GM12878 (cell line): ENCODE measurements at regions not wholly inside any gene's neighbourhood (a gene's known extent, or its start where the extent isn't known, plus 50 kb on each side); places are given as distances from the start of the nearest gene placed in this dataset.

Experiments used
- EZH2 ChIP-seq: IDR thresholded peaks from 2 replicates; pipeline ENCODE4 v1.6.1; 2012; ENCODE audit warnings: low read depth, mild to moderate bottlenecking, control low read depth, inconsistent platforms, low read length, borderline replicate concordance; ENCODE audit not compliant: control insufficient read depth
- FOS ChIP-seq: IDR thresholded peaks from 3 replicates; pipeline ENCODE4 v1.6.1; 2011; ENCODE audit warnings: borderline replicate concordance; ENCODE audit not compliant: insufficient read length; ENCODE audit errors: extremely low read depth
- JUND ChIP-seq: IDR thresholded peaks from 2 replicates; pipeline ENCODE4 v1.6.1; 2012; ENCODE audit warnings: low read depth, mild to moderate bottlenecking, low read length, improper control_type of control experiment, moderate library complexity
- POLR2A ChIP-seq: IDR thresholded peaks from 2 replicates; pipeline ENCODE4 v1.6.1; 2011; ENCODE audit warnings: low read depth, mild to moderate bottlenecking, low read length
- POLR2AphosphoS5 ChIP-seq: IDR thresholded peaks from 2 replicates; pipeline ENCODE4 v1.6.1; 2011; ENCODE audit warnings: mild to moderate bottlenecking, low read length, inconsistent platforms
- RBBP5 ChIP-seq: fragments of 200-600 bp; sonication (generic); conservative IDR thresholded peaks from 2 replicates; pipeline ENCODE4 v1.6.1; 2016
- RFX5 ChIP-seq: IDR thresholded peaks from 2 replicates; pipeline ENCODE4 v1.6.1; 2011; ENCODE audit warnings: low read depth, low read length, improper control_type of control experiment
- TAF1 ChIP-seq: IDR thresholded peaks from 2 replicates; pipeline ENCODE4 v1.6.1; 2011; ENCODE audit warnings: mild to moderate bottlenecking, low read depth, low read length, borderline replicate concordance
- TF ChIP-seq, protein P1 (sequence below), 3 experiments: IDR thresholded peaks in 2 of 3; conservative IDR thresholded peaks in 1 of 3; 2 replicates each; pipeline ENCODE4 v1.5.1; 2011; ENCODE audit warnings: low read depth in 3 of 3, low read length in 3 of 3, mild to moderate bottlenecking in 3 of 3, control low read depth in 2 of 3, moderate library complexity in 2 of 3, inconsistent platforms in 1 of 3, mixed read lengths in 1 of 3; ENCODE audit not compliant: control insufficient read depth in 2 of 3, insufficient read depth in 1 of 3; ENCODE audit errors: extremely low read depth in 1 of 3
- TF ChIP-seq, protein P2 (sequence below): fragments of 450-650 bp; formaldehyde crosslinking; IDR thresholded peaks from 2 replicates; pipeline ENCODE4 v1.5.0; 2022; ENCODE audit warnings: mild to moderate bottlenecking, missing genetic modification characterization
- TF ChIP-seq, protein P3 (sequence below): IDR thresholded peaks from 2 replicates; pipeline ENCODE4 v1.6.1; 2012; ENCODE audit warnings: mild to moderate bottlenecking, low read depth, low read length

DNA sequence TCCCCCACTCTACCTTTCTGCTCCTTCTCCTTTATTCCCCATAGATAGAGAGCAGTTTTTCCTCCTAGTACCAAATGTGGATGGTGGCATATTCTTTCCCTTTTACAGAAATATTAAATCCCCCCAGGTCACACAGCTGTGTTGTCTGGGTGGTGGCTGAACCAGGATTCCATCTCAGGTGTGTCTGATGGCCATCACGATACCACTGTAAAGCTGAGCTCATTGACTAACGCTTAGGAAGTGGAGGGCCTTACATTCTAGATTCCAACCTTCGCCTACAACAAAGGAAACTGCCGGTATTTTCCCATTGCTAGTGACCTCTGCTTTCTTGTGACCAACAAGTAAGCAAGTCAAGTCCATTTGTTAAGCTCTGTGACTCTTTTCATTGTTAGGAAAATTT is 131.9 kb upstream of the KLF4 start:
- TF ChIP-seq, protein P1, sequence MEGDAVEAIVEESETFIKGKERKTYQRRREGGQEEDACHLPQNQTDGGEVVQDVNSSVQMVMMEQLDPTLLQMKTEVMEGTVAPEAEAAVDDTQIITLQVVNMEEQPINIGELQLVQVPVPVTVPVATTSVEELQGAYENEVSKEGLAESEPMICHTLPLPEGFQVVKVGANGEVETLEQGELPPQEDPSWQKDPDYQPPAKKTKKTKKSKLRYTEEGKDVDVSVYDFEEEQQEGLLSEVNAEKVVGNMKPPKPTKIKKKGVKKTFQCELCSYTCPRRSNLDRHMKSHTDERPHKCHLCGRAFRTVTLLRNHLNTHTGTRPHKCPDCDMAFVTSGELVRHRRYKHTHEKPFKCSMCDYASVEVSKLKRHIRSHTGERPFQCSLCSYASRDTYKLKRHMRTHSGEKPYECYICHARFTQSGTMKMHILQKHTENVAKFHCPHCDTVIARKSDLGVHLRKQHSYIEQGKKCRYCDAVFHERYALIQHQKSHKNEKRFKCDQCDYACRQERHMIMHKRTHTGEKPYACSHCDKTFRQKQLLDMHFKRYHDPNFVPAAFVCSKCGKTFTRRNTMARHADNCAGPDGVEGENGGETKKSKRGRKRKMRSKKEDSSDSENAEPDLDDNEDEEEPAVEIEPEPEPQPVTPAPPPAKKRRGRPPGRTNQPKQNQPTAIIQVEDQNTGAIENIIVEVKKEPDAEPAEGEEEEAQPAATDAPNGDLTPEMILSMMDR (IDR thresholded peaks at IDR 0.05 in 2 of 3, conservative IDR thresholded peaks at IDR 0.05 in 1 of 3; ENCODE audit: control insufficient read depth in 2 of 3, extremely low read depth in 1 of 3, insufficient read depth in 1 of 3, low read depth in 3 of 3, low read length in 3 of 3): no peak
- TF ChIP-seq RFX5: no peak
- TF ChIP-seq FOS: no peak
- no peak for TF ChIP-seq TAF1
- TF ChIP-seq RBBP5: no peak
- no peak for TF ChIP-seq POLR2AphosphoS5
- no peak for TF ChIP-seq EZH2
- TF ChIP-seq, protein P2, sequence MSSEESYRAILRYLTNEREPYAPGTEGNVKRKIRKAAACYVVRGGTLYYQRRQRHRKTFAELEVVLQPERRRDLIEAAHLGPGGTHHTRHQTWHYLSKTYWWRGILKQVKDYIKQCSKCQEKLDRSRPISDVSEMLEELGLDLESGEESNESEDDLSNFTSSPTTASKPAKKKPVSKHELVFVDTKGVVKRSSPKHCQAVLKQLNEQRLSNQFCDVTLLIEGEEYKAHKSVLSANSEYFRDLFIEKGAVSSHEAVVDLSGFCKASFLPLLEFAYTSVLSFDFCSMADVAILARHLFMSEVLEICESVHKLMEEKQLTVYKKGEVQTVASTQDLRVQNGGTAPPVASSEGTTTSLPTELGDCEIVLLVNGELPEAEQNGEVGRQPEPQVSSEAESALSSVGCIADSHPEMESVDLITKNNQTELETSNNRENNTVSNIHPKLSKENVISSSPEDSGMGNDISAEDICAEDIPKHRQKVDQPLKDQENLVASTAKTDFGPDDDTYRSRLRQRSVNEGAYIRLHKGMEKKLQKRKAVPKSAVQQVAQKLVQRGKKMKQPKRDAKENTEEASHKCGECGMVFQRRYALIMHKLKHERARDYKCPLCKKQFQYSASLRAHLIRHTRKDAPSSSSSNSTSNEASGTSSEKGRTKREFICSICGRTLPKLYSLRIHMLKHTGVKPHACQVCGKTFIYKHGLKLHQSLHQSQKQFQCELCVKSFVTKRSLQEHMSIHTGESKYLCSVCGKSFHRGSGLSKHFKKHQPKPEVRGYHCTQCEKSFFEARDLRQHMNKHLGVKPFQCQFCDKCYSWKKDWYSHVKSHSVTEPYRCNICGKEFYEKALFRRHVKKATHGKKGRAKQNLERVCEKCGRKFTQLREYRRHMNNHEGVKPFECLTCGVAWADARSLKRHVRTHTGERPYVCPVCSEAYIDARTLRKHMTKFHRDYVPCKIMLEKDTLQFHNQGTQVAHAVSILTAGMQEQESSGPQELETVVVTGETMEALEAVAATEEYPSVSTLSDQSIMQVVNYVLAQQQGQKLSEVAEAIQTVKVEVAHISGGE (CRISPR knock-in tag): no peak
- no peak for TF ChIP-seq JUND
- no peak for TF ChIP-seq POLR2A
- TF ChIP-seq, protein P3, sequence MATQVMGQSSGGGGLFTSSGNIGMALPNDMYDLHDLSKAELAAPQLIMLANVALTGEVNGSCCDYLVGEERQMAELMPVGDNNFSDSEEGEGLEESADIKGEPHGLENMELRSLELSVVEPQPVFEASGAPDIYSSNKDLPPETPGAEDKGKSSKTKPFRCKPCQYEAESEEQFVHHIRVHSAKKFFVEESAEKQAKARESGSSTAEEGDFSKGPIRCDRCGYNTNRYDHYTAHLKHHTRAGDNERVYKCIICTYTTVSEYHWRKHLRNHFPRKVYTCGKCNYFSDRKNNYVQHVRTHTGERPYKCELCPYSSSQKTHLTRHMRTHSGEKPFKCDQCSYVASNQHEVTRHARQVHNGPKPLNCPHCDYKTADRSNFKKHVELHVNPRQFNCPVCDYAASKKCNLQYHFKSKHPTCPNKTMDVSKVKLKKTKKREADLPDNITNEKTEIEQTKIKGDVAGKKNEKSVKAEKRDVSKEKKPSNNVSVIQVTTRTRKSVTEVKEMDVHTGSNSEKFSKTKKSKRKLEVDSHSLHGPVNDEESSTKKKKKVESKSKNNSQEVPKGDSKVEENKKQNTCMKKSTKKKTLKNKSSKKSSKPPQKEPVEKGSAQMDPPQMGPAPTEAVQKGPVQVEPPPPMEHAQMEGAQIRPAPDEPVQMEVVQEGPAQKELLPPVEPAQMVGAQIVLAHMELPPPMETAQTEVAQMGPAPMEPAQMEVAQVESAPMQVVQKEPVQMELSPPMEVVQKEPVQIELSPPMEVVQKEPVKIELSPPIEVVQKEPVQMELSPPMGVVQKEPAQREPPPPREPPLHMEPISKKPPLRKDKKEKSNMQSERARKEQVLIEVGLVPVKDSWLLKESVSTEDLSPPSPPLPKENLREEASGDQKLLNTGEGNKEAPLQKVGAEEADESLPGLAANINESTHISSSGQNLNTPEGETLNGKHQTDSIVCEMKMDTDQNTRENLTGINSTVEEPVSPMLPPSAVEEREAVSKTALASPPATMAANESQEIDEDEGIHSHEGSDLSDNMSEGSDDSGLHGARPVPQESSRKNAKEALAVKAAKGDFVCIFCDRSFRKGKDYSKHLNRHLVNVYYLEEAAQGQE: no peak
